Activated CD8-positive, alpha-beta T cell treated with anti-CD3 and anti-CD28 coated beads, Interleukin-2, amount 10 ng/mL, durations not matched to agents 7 days and 5 days (primary cell): ENCODE measurements at regions not wholly inside any gene's neighbourhood (a gene's known extent, or its start where the extent isn't known, plus 50 kb on each side); places are given as distances from the start of the nearest gene placed in this dataset.
"Not testable (repeated sequence)": the region's sequence is repeated elsewhere in the genome, so short reads cannot be mapped to it uniquely, and the experiment has no call there.

Experiments used
- ATAC-seq: fragments of 150-1000 bp; cut with Tn5 transposase; one replicate; pipeline ENCODE4 v1.10.0; 2021; ENCODE audit warnings: moderate library complexity
- CTCF ChIA-PET: fragments of 350-600 bp; sonication (Branson Sonifier 250); formaldehyde crosslinking; loops from one replicate; lab custom pipeline; 2021; ENCODE audit warnings: antibody characterized with exemption; lab: Charles Lee
- POLR2A ChIA-PET: fragments of 350-600 bp; sonication (Branson Sonifier 250); formaldehyde crosslinking; loops from one replicate; lab custom pipeline; 2021; ENCODE audit warnings: antibody characterized with exemption; lab: Charles Lee
- DNase-seq: peaks from one replicate; pipeline ENCODE4 v3.0.0-alpha.2; 2020
- H3K27ac Mint-ChIP-seq: one replicate; pipeline ENCODE4 v1.8.0; 2021; ENCODE audit warnings: mild to moderate bottlenecking, mixed read lengths
- H3K27me3 Mint-ChIP-seq: one replicate; pipeline ENCODE4 v1.8.0; 2021; ENCODE audit warnings: low read depth, mixed read lengths
- H3K36me3 Mint-ChIP-seq: one replicate; pipeline ENCODE4 v1.8.0; 2021; ENCODE audit warnings: low read depth, mixed read lengths
- H3K4me1 Mint-ChIP-seq: one replicate; pipeline ENCODE4 v1.8.0; 2021; ENCODE audit warnings: low read depth, mixed read lengths
- H3K4me3 Mint-ChIP-seq: one replicate; pipeline ENCODE4 v1.8.0; 2021; ENCODE audit warnings: mild to moderate bottlenecking, mixed read lengths
- H3K9me3 Mint-ChIP-seq: one replicate; pipeline ENCODE4 v1.8.0; 2022; ENCODE audit warnings: mixed read lengths; ENCODE audit not compliant: insufficient read depth

DNA sequence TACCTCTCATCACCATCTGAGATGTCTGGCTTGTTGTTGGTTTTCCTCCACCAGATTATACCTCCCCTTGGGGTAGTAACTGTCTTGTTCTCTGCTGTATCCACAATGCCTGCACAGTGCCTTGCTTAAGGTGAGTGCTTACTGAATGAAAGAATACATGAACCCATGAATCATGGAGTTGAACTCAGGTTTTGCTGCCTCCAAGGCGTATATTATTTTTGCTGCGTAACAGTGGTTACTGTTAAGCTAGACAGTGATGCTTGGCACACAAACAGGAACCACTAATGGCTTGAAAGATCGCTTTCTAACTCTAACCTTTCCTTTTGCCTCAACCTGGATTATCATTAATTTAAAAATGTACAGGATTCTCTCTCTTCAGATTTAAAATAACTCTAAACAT lies 695.8 kb downstream of the TOX3 start:
- no peaks in the 10 kb centered on the region for H3K27me3 Mint-ChIP-seq

DNA sequence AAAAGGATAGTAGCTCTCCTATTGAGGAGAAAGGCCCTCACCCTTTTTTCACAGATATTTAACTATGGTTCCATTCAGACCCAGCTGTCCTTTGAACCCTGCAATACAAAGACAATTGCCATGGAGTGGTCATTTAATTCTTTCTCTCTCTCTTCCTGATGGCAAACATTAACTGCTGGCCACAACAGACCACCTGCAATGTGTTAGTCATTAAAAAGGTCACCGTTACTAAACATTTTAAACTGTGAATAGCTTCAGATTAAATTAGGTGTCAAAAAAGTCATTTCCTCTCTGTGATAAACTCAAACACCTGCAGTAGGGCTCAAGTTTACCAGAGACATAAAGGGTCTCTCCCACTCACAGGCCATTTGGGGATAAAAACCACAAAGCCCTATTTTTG lies 697.2 kb downstream of the TOX3 start:
- DNase-seq (no peak), ATAC-seq (no peak)
- Mint-ChIP-seq H3K27me3 (no peaks in the 10 kb centered on the region), H3K4me1 (no peaks in the 10 kb centered on the region), H3K4me3 (no peak overlapping the region), H3K9me3 (peaks cover 10% of the 10 kb centered on the region), H3K36me3 (no peaks in the 10 kb centered on the region), H3K27ac (no peak overlapping the region)
- POLR2A ChIA-PET: no interaction called here
- CTCF ChIA-PET: no interaction called here

More for the DNA sequence above, 695.8 kb downstream of the TOX3 start:
- Mint-ChIP-seq H3K9me3 (peaks cover 12% of the 10 kb centered on the region), H3K27ac (no peak overlapping the region), H3K4me3 (no peak overlapping the region), H3K4me1 (peaks cover 5% of the 10 kb centered on the region), H3K36me3 (no peaks in the 10 kb centered on the region)
- CTCF ChIA-PET: no interaction called here
- POLR2A ChIA-PET: no interaction called here
- no peak for ATAC-seq
- no peak for DNase-seq

GRCh38 chr16:51845586-51846305 lies 694.7 kb upstream of the SALL1 start:
- Mint-ChIP-seq H3K4me3 (no peak overlapping the region), H3K9me3 (peaks cover 7% of the 10 kb centered on the region), H3K27me3 (no peaks in the 10 kb centered on the region), H3K4me1 (no peaks in the 10 kb centered on the region), H3K27ac (no peak overlapping the region), H3K36me3 (no peaks in the 10 kb centered on the region)
- CTCF ChIA-PET: no interaction called here
- no peak for ATAC-seq
- no peak for DNase-seq
- POLR2A ChIA-PET: no interaction called here

- Mint-ChIP-seq H3K4me1 (no peaks in the 10 kb centered on the region), H3K4me3 (no peak overlapping the region), H3K36me3 (no peaks in the 10 kb centered on the region), H3K9me3 (no peaks in the 10 kb centered on the region), H3K27me3 (no peaks in the 10 kb centered on the region), H3K27ac (no peak overlapping the region)
- ChIA-PET CTCF (no interaction called here), POLR2A (no interaction called here)
- DNase-seq: no peak
- no peak for ATAC-seq
Measured at GRCh38 chr16:51839727-51840462, 688.8 kb upstream of the SALL1 start.

DNA sequence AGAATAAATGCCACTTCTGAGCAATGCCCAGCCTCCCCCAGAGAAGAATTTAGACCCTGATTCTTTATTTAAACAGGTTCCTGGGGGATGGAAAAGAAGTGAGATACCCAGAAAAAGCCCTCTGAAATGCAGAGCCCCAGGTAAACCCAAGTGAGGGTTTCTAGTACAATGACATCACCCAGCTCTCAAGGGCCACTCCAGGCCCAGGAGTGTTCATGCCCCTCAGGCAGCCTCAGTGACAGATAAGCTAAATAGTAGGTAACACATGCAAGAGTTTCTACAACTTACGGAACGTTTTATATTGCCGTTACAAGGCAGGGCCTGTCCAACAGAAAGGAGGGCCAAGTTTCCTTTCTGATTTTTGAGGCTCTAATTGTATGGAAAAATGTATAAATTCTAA lies 683.7 kb upstream of the SALL1 start:
- ChIA-PET CTCF (no interaction called here), POLR2A (no interaction called here)
- no peak overlapping the region for H3K4me3 Mint-ChIP-seq
- no peaks in the 10 kb centered on the region for H3K4me1 Mint-ChIP-seq
- H3K36me3 Mint-ChIP-seq: no peaks in the 10 kb centered on the region
- ATAC-seq: no peak
- no peak for DNase-seq
- no peak overlapping the region for H3K27ac Mint-ChIP-seq
- no peaks in the 10 kb centered on the region for H3K27me3 Mint-ChIP-seq
- no peaks in the 10 kb centered on the region for H3K9me3 Mint-ChIP-seq

GRCh38 chr16:51834133-51834532 lies 683.1 kb upstream of the SALL1 start:
- Mint-ChIP-seq H3K4me1 (no peaks in the 10 kb centered on the region), H3K27ac (no peak overlapping the region)
- POLR2A ChIA-PET: no interaction called here

DNA sequence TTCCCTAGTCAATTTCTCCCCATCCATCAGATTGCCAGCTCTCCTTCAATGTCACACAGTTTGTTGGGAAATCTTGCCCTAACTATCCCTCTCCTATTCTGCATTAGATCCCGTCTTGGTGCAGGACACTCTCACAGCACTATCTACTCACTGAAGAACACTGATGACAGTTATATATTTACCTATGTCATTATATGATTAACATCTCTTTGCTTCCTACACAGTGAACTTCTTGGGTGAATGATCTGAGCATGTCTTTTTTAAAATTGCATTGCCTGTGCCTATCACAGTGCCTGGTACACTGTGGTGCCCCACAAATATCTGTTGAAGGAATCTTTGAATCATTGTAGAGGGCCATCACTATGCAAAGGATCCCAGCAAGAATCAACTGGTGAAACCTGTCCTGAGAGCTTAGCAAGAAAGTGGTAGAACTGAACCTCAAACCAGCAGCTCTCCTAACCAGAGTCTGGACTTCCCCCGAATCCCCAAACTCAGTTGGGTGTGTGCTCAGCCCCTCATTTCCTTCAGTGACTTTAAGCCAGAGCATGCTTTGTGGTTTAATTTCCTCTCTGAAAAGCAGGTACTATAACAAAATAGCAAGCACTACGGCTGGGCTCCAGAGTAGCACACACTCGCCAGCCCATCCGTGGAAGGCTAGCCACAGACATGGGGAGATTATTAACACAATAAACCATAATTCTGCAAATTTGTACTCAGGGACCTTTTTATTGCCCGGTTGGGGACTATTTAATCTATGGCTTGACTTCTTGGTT lies 680.7 kb upstream of the SALL1 start:
- Mint-ChIP-seq H3K9me3 (no peaks in the 10 kb centered on the region), H3K27ac (no peak overlapping the region), H3K27me3 (no peaks in the 10 kb centered on the region), H3K4me1 (no peaks in the 10 kb centered on the region), H3K36me3 (no peaks in the 10 kb centered on the region), H3K4me3 (no peak overlapping the region)
- ChIA-PET CTCF (no interaction called here), POLR2A (no interaction called here)
- DNase-seq: no peak
- no peak for ATAC-seq

More at GRCh38 chr16:51834133-51834532, 683.1 kb upstream of the SALL1 start:
- H3K36me3 Mint-ChIP-seq: no peaks in the 10 kb centered on the region
- no peaks in the 10 kb centered on the region for H3K27me3 Mint-ChIP-seq
- H3K9me3 Mint-ChIP-seq: no peaks in the 10 kb centered on the region
- H3K4me3 Mint-ChIP-seq: no peak overlapping the region
- DNase-seq: no peak
- CTCF ChIA-PET: no interaction called here
- ATAC-seq: no peak

GRCh38 chr16:51831034-51831433 lies 680.0 kb upstream of the SALL1 start:
- H3K4me3 Mint-ChIP-seq, H3K9me3 Mint-ChIP-seq, H3K36me3 Mint-ChIP-seq, H3K27me3 Mint-ChIP-seq, CTCF ChIA-PET, H3K4me1 Mint-ChIP-seq, POLR2A ChIA-PET, DNase-seq, H3K27ac Mint-ChIP-seq, ATAC-seq: not testable (repeated sequence)

- no peak overlapping the region for H3K4me3 Mint-ChIP-seq
- ATAC-seq: no peak
- CTCF ChIA-PET: no interaction called here
- no peak for DNase-seq
- POLR2A ChIA-PET: no interaction called here
- no peaks in the 10 kb centered on the region for H3K27me3 Mint-ChIP-seq
- H3K36me3 Mint-ChIP-seq: no peaks in the 10 kb centered on the region
- H3K9me3 Mint-ChIP-seq: no peaks in the 10 kb centered on the region
- H3K4me1 Mint-ChIP-seq: no peaks in the 10 kb centered on the region
- H3K27ac Mint-ChIP-seq: no peak overlapping the region
Measured at GRCh38 chr16:51825779-51826178, 674.7 kb upstream of the SALL1 start.

DNA sequence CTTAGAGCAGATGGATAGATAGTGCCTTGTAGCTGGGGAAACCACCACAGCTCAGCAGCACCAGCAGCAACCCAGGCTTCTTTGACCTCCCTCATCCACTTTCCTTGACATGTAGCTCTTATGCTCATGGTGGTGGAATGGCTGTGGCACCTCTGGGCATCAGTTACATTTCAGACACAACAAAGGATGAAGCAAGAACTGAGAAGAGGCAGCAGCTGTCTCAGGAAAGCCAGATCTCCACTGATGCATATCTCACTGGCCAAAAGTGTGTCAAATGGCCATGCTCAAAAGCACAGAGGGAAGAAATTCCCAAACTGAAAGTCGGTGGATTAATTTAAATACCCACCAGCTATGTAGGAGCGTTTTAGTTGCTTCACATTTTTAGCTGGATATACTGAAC lies 671.4 kb upstream of the SALL1 start:
- no peak for DNase-seq
- Mint-ChIP-seq H3K4me1 (no peaks in the 10 kb centered on the region), H3K36me3 (no peaks in the 10 kb centered on the region), H3K9me3 (no peaks in the 10 kb centered on the region), H3K4me3 (no peak overlapping the region), H3K27ac (no peak overlapping the region), H3K27me3 (no peaks in the 10 kb centered on the region)
- no peak for ATAC-seq
- ChIA-PET CTCF (no interaction called here), POLR2A (no interaction called here)

DNA sequence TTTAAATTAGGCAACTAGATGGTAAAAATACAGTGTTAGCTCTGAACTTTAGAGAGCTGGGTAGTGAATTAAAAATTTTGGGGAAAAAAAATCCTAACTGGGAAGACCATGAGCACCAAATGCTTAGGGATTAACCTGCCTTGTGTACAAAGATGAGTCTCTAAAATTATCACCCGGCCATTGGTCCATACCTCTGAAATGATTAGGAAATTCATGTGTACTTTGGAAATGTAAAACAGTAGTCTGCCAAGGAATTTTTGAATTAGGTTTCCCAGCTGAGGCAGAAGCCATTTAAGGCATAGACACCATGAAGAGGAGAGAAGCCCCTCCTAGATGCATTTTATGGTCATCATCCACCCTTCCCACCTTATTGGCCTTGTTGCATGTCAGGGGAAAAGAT lies 670.5 kb upstream of the SALL1 start:
- Mint-ChIP-seq H3K4me3 (no peak overlapping the region), H3K4me1 (no peaks in the 10 kb centered on the region), H3K27me3 (no peaks in the 10 kb centered on the region), H3K36me3 (no peaks in the 10 kb centered on the region), H3K9me3 (no peaks in the 10 kb centered on the region), H3K27ac (no peak overlapping the region)
- DNase-seq (no peak), ATAC-seq (no peak)
- POLR2A ChIA-PET: no interaction called here
- CTCF ChIA-PET: interaction anchor here (1.0 kb wide), 1 partner anchor 161 kb away, joined by 4 read pairs; no protein-coding TSS in a partner anchor

GRCh38 chr16:51820176-51820575 lies 669.1 kb upstream of the SALL1 start:
- Mint-ChIP-seq H3K4me3 (no peak overlapping the region), H3K4me1 (no peaks in the 10 kb centered on the region), H3K27me3 (no peaks in the 10 kb centered on the region), H3K36me3 (no peaks in the 10 kb centered on the region), H3K27ac (no peak overlapping the region), H3K9me3 (no peaks in the 10 kb centered on the region)
- CTCF ChIA-PET: interaction anchor here (1.2 kb wide), 1 partner anchor 28 kb away, joined by 3 read pairs; no protein-coding TSS in a partner anchor
- DNase-seq (no peak), ATAC-seq (no peak)
- POLR2A ChIA-PET: no interaction called here
